H1 (cell line): ENCODE measurements at regions not wholly inside any gene's neighbourhood (a gene's known extent, or its start where the extent isn't known, plus 50 kb on each side); places are given as distances from the start of the nearest gene placed in this dataset.

ENCODE experiments used
- CTCF ChIA-PET: fragments of 300-600 bp; sonication (Branson Sonifier 250); formaldehyde crosslinking; loops from one replicate; lab custom pipeline; 2021; ENCODE audit not compliant: partially characterized antibody; lab: Charles Lee
- POLR2A ChIA-PET: fragments of 300-600 bp; sonication (Branson Sonifier 250); formaldehyde crosslinking; loops from one replicate; lab custom pipeline; 2021; ENCODE audit warnings: inconsistent platforms; ENCODE audit not compliant: partially characterized antibody; lab: Charles Lee
- DNase-seq, 2 experiments: peaks; one replicate each; pipeline versions ENCODE4 v3.0.0 to v3.0.0-alpha.2; 2010 to 2022; ENCODE audit warnings: low spot score in 2 of 2, low read depth in 1 of 2, mixed read lengths in 1 of 2
- FAIRE-seq: peaks from 2 replicates; lab custom pipeline; 2011; peaks lifted over from hg19 to GRCh38; lab: Jason Lieb, UNC
- H2AFZ ChIP-seq: 2 replicates; pipeline ENCODE4 v1.8.1; 2012; ENCODE audit warnings: low read length, inconsistent platforms
- H2AK5ac ChIP-seq: 2 replicates; pipeline ENCODE4 v1.6.1; 2013; ENCODE audit warnings: low read depth, low read length
- H2BK120ac ChIP-seq: replicated peaks from 2 replicates; pipeline ENCODE3; 2013; ENCODE audit warnings: low read depth, low read length, inconsistent platforms
- H2BK12ac ChIP-seq: 2 replicates; pipeline ENCODE4 v1.6.1; 2013; ENCODE audit warnings: low read depth, low read length
- H2BK15ac ChIP-seq: 2 replicates; pipeline ENCODE4 v1.6.1; 2013; ENCODE audit warnings: low read length
- H2BK20ac ChIP-seq: 2 replicates; pipeline ENCODE4 v1.6.1; 2013; ENCODE audit warnings: low read length
- H2BK5ac ChIP-seq: 2 replicates; pipeline ENCODE4 v1.6.1; 2013; ENCODE audit warnings: low read depth, low read length
- H3K14ac ChIP-seq: 2 replicates; pipeline ENCODE4 v1.6.1; 2013; ENCODE audit warnings: inconsistent platforms; ENCODE audit not compliant: insufficient read length
- H3K18ac ChIP-seq: 2 replicates; pipeline ENCODE4 v1.6.1; 2013; ENCODE audit warnings: low read length; ENCODE audit errors: extremely low read depth
- H3K23ac ChIP-seq: 2 replicates; pipeline ENCODE4 v1.6.1; 2013; ENCODE audit warnings: inconsistent platforms; ENCODE audit not compliant: insufficient read length
- H3K23me2 ChIP-seq: 2 replicates; pipeline ENCODE4 v1.6.1; 2013; ENCODE audit warnings: low read depth, low read length
- H3K27ac ChIP-seq: 2 replicates; pipeline ENCODE4 v1.6.1; 2011; ENCODE audit warnings: low read depth, low read length, inconsistent platforms
- H3K27me3 ChIP-seq, 4 experiments: replicated peaks in 1 of 4; 1 replicate in 1 of 4; 2 replicates in 3 of 4; pipeline versions ENCODE4 v1.6.1 to v1.8.1; 2011 to 2013; ENCODE audit warnings: low read length in 3 of 4, mild to moderate bottlenecking in 3 of 4, inconsistent platforms in 2 of 4, mixed read lengths in 2 of 4, moderate library complexity in 1 of 4; ENCODE audit not compliant: control insufficient read depth in 3 of 4, insufficient read depth in 3 of 4; ENCODE audit errors: extremely low read depth in 1 of 4
- H3K36me3 ChIP-seq, 4 experiments: 2 replicates each; pipeline versions ENCODE4 v1.6.1 to v1.8.1; 2011 to 2013; ENCODE audit warnings: mild to moderate bottlenecking in 4 of 4, low read length in 3 of 4, moderate library complexity in 2 of 4, control low read depth in 1 of 4, inconsistent platforms in 1 of 4; ENCODE audit not compliant: insufficient read depth in 4 of 4, control insufficient read depth in 2 of 4
- H3K4ac ChIP-seq: replicated peaks from 2 replicates; pipeline ENCODE3; 2013; ENCODE audit warnings: low read length, low read depth, mixed read lengths, inconsistent platforms; ENCODE audit not compliant: insufficient read length
- H3K4me1 ChIP-seq, 4 experiments: replicated peaks in 1 of 4; 1 replicate in 1 of 4; 2 replicates in 3 of 4; pipeline versions ENCODE4 v1.6.1 to v1.8.1; 2011 to 2013; ENCODE audit warnings: low read length in 3 of 4, inconsistent platforms in 2 of 4, mixed read lengths in 1 of 4; ENCODE audit not compliant: insufficient read depth in 4 of 4, control insufficient read depth in 3 of 4
- H3K4me2 ChIP-seq, 2 experiments: 2 replicates each; pipeline versions ENCODE4 v1.6.1 to v1.8.1; 2011 to 2013; ENCODE audit warnings: low read depth in 2 of 2, low read length in 2 of 2, control low read depth in 1 of 2, inconsistent platforms in 1 of 2, mild to moderate bottlenecking in 1 of 2; ENCODE audit not compliant: insufficient read depth in 1 of 2
- H3K4me3 ChIP-seq, 4 experiments: fragments of 200-600, 300-600 bp in 1 of 4; sonication (generic), shearing (Covaris generic), sonication (Bioruptor Twin) in 1 of 4; 2 replicates each; pipeline versions ENCODE4 v1.5.1 to v1.8.1; 2011 to 2016; ENCODE audit warnings: low read length in 4 of 4, low read depth in 3 of 4, control low read depth in 2 of 4, inconsistent platforms in 2 of 4, mild to moderate bottlenecking in 2 of 4, mixed read lengths in 1 of 4, moderate library complexity in 1 of 4; ENCODE audit not compliant: insufficient read depth in 2 of 4; ENCODE audit errors: extremely low read depth in 1 of 4
- H3K56ac ChIP-seq: replicated peaks from 2 replicates; pipeline ENCODE3; 2013; ENCODE audit warnings: low read depth, mild to moderate bottlenecking, mixed read lengths, low read length, inconsistent platforms; ENCODE audit not compliant: insufficient read length
- H3K79me1 ChIP-seq: 2 replicates; pipeline ENCODE4 v1.6.1; 2013; ENCODE audit warnings: low read depth, low read length, control low read depth
- H3K79me2 ChIP-seq, 2 experiments: 2 replicates each; pipeline versions ENCODE4 v1.6.1 to v1.8.1; 2012 to 2013; ENCODE audit warnings: low read length in 2 of 2, mild to moderate bottlenecking in 2 of 2, inconsistent platforms in 1 of 2; ENCODE audit not compliant: insufficient read depth in 2 of 2, control insufficient read depth in 1 of 2
- H3K9ac ChIP-seq, 4 experiments: replicated peaks in 1 of 4; 1 replicate in 1 of 4; 2 replicates in 3 of 4; pipeline versions ENCODE4 v1.6.1 to v1.8.1; 2011 to 2013; ENCODE audit warnings: low read depth in 3 of 4, low read length in 3 of 4, control low read depth in 2 of 4, mild to moderate bottlenecking in 2 of 4, moderate library complexity in 2 of 4, inconsistent platforms in 1 of 4; ENCODE audit errors: extremely low read depth in 1 of 4
- H3K9me3 ChIP-seq, 2 experiments: 2 replicates each; pipeline versions ENCODE4 v1.6.1 to v1.8.1; 2012 to 2013; ENCODE audit warnings: mild to moderate bottlenecking in 2 of 2, moderate library complexity in 2 of 2, control low read depth in 1 of 2, inconsistent platforms in 1 of 2, low read depth in 1 of 2, low read length in 1 of 2, mixed read lengths in 1 of 2; ENCODE audit not compliant: insufficient read depth in 2 of 2
- H4K20me1 ChIP-seq, 2 experiments: replicated peaks in 1 of 2; 2 replicates each; pipeline versions ENCODE3 to v1.8.1; 2011 to 2013; ENCODE audit warnings: inconsistent platforms in 2 of 2, low read length in 2 of 2, mild to moderate bottlenecking in 1 of 2; ENCODE audit not compliant: insufficient read depth in 2 of 2, control insufficient read depth in 1 of 2
- H4K5ac ChIP-seq: 2 replicates; pipeline ENCODE4 v1.6.1; 2013; ENCODE audit warnings: low read length, low read depth, mixed read lengths, inconsistent platforms; ENCODE audit not compliant: insufficient read length
- H4K8ac ChIP-seq: 2 replicates; pipeline ENCODE4 v1.8.0; 2013; ENCODE audit warnings: mild to moderate bottlenecking, moderate library complexity, low read length, inconsistent platforms; ENCODE audit not compliant: insufficient read depth; ENCODE audit errors: extremely low read depth
- H4K91ac ChIP-seq: replicated peaks from 2 replicates; pipeline ENCODE3; 2013; ENCODE audit warnings: low read length, mixed read lengths, inconsistent platforms; ENCODE audit not compliant: insufficient read length
- CTCF ChIP-seq, 3 experiments: IDR thresholded peaks; 1 replicate in 2 of 3; 2 replicates in 1 of 3; pipeline versions ENCODE4 v1.5.1 to v1.6.1; 2011; ENCODE audit warnings: low read length in 3 of 3, mild to moderate bottlenecking in 3 of 3, inconsistent platforms in 2 of 3, low read depth in 1 of 3, moderate library complexity in 1 of 3; ENCODE audit not compliant: insufficient read depth in 1 of 3; ENCODE audit errors: control extremely low read depth in 1 of 3
- EP300 ChIP-seq, 2 experiments: IDR thresholded peaks; 1 replicate in 1 of 2; 2 replicates in 1 of 2; pipeline ENCODE4 v1.6.1; 2011 to 2012; ENCODE audit warnings: low read depth in 2 of 2, low read length in 2 of 2, mild to moderate bottlenecking in 2 of 2, borderline replicate concordance in 1 of 2, inconsistent platforms in 1 of 2, moderate library complexity in 1 of 2
- PHF8 ChIP-seq: fragments of 200-600 bp; sonication (generic); conservative IDR thresholded peaks from 2 replicates; pipeline ENCODE4 v1.7.1; 2012; ENCODE audit warnings: low read depth, mild to moderate bottlenecking, inconsistent platforms, low read length, moderate library complexity
- RAD21 ChIP-seq, 2 experiments: IDR thresholded peaks in 1 of 2; conservative IDR thresholded peaks in 1 of 2; 2 replicates each; pipeline ENCODE4 v1.6.1; 2011; ENCODE audit warnings: low read depth in 2 of 2, low read length in 2 of 2, improper control_type of control experiment in 1 of 2, inconsistent platforms in 1 of 2, mild to moderate bottlenecking in 1 of 2, moderate library complexity in 1 of 2
- USF2 ChIP-seq: IDR thresholded peaks from 2 replicates; pipeline ENCODE4 v1.6.1; 2011; ENCODE audit warnings: low read length, improper control_type of control experiment
- WGBS, 2 experiments: shearing (Covaris generic) in 1 of 2; methylation state at CpG; one replicate each; pipeline versions ENCODE4 v1.1.6 to v1.1.7; 2013 to 2015; ENCODE audit warnings: low lambda C conversion rate in 2 of 2, mixed read lengths in 2 of 2, inconsistent platforms in 1 of 2, low coverage in 1 of 2, missing lambda C conversion rate in 1 of 2; ENCODE audit not compliant: insufficient replicate concordance in 2 of 2, insufficient coverage in 1 of 2, insufficient read length in 1 of 2; ENCODE audit errors: extremely low coverage in 1 of 2, missing lambda C conversion rate in 1 of 2; 5-methylcytosine and 5-hydroxymethylcytosine counted together

DNA sequence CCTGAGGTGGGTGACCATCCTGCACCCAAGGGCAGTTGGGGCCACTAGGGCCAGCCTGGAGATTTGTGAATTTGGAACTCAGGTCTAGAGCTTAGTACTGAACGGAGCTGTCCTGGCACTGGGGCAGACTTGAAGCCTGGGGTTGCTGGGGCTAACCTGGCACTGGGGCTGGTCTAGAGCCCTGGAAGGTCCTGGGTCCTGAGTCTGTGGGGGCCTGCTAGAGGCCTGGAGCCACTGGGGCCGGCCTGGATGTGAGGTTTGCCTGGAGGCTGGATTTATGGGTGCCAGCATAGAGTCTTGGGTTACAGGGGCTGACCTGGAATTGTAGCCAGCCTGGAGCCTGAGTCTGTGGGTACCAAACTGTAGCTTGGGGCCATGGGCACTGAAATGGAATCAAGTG is 1216.9 kb downstream of the CDH11 start:
- WGBS, 2 experiments, result 82% methylated on average over 2 of the region's 2 CpGs; no CpG with 5 or more reads in 1 of the 2 experiments
- Histone ChIP-seq H4K91ac (no peak overlapping the region), H3K9me3 (no peaks in the 10 kb centered on the region), H3K36me3 (no peaks in the 10 kb centered on the region), H2AK5ac (no peak overlapping the region), H2BK120ac (no peak overlapping the region), H4K5ac (no peak overlapping the region), H2BK5ac (no peak overlapping the region), H3K4ac (no peak overlapping the region), H3K4me1 (no peaks in the 10 kb centered on the region), H3K27ac (no peak overlapping the region), H3K23ac (no peak overlapping the region), H3K79me2 (no peaks in the 10 kb centered on the region), H3K14ac (peak overlapping the region; percentile 20), H3K4me2 (no peak overlapping the region), H3K27me3 (no peaks in the 10 kb centered on the region), H3K18ac (no peak overlapping the region), H2BK20ac (no peak overlapping the region), H3K4me3 (no peak overlapping the region), H4K20me1 (no peaks in the 10 kb centered on the region), H3K79me1 (no peaks in the 10 kb centered on the region), H4K8ac (peak overlapping the region; percentile 57), H2BK15ac (no peak overlapping the region), H2BK12ac (no peak overlapping the region), H2AFZ (no peak overlapping the region), H3K23me2 (no peaks in the 10 kb centered on the region), H3K56ac (no peak overlapping the region), H3K9ac (no peak overlapping the region)
- DNase-seq (no peak), FAIRE-seq (no peak)
- ChIA-PET CTCF (no interaction called here), POLR2A (no interaction called here)
- TF ChIP-seq RAD21 (IDR thresholded peaks at IDR 0.05 in 1 of 2, conservative IDR thresholded peaks at IDR 0.05 in 1 of 2; ENCODE audit: low read depth in 2 of 2, low read length in 2 of 2), result no peak
- TF ChIP-seq PHF8, result no peak
- TF ChIP-seq CTCF (IDR thresholded peaks at IDR 0.05; ENCODE audit: control extremely low read depth in 1 of 3, insufficient read depth in 1 of 3, low read depth in 1 of 3, low read length in 3 of 3), result no peak
- no peak for TF ChIP-seq USF2
- no peak for TF ChIP-seq EP300 (IDR thresholded peaks at IDR 0.05; ENCODE audit: borderline replicate concordance in 1 of 2, low read depth in 2 of 2, low read length in 2 of 2)
